ENCODE measurements at regions not wholly inside any gene's neighbourhood (a gene's known extent, or its start where the extent isn't known, plus 50 kb on each side); places are given as distances from the start of the nearest gene placed in this dataset.

DNA sequence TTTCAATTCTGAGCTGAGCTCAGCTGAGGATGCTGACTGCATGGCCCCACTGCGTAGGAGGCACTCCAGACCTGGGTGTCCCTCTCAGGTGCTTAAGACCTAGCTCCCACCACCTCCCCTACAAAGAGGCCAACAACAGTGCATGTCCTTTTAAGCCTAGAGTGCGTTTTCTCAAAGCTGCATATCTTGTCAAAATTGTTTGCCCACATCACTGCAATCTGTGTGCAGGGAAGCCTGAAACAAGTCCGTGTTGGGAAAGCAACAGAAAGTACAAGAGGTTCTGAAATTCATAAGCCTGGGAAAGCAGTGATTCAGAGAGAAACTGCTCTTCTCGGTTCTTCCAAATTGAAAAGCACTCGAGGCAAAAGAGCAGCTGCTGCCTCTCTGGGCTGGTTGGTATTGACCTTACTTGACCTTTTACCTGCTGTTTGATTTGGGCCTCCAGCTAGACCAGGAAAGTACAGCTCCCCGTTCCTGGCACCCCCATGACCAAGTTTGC, 238.4 kb downstream of the NR2F1-AS1 start:
- TF ChIP-seq, protein P1, sequence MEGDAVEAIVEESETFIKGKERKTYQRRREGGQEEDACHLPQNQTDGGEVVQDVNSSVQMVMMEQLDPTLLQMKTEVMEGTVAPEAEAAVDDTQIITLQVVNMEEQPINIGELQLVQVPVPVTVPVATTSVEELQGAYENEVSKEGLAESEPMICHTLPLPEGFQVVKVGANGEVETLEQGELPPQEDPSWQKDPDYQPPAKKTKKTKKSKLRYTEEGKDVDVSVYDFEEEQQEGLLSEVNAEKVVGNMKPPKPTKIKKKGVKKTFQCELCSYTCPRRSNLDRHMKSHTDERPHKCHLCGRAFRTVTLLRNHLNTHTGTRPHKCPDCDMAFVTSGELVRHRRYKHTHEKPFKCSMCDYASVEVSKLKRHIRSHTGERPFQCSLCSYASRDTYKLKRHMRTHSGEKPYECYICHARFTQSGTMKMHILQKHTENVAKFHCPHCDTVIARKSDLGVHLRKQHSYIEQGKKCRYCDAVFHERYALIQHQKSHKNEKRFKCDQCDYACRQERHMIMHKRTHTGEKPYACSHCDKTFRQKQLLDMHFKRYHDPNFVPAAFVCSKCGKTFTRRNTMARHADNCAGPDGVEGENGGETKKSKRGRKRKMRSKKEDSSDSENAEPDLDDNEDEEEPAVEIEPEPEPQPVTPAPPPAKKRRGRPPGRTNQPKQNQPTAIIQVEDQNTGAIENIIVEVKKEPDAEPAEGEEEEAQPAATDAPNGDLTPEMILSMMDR (IDR thresholded peaks at IDR 0.05) = no peak
- TF ChIP-seq SMAD3 (CRISPR knock-in tag; IDR thresholded peaks at IDR 0.05; ENCODE audit: borderline replicate concordance) (no peak), TEAD1 (CRISPR knock-in tag; IDR thresholded peaks at IDR 0.05) (no peak)
